ENCODE measurements at regions not wholly inside any gene's neighbourhood (a gene's known extent, or its start where the extent isn't known, plus 50 kb on each side); places are given as distances from the start of the nearest gene placed in this dataset.

DNA sequence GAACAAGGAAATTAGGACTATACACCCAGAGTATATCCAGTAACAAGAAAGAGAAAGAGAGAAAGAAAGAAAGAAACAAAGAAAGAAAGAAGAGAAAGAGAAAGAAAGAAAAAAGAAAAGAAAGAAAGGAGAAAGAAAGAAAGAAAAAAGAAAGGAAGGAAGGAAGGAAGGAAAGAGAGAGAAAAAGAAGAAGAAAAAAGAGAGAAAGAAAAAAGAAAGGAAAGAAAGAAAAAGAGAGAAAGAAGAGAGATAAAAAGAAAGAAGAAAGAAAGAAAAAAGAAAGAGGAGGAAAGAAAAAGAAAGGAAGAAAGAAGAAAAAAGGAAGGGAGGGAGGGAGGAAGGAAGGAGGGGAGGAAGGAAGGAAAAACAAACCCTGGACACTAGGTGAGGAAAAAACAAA is 981.8 kb downstream of the TBC1D32 start:
- TF ChIP-seq SMC3 (IDR thresholded peaks at IDR 0.05; ENCODE audit: low read depth, low read length) (no peak), NFIC (IDR thresholded peaks at IDR 0.05; ENCODE audit: borderline replicate concordance) (no peak), FOSL2 (IDR thresholded peaks at IDR 0.05; ENCODE audit: borderline replicate concordance, low read depth) (no peak), RFX5 (IDR thresholded peaks at IDR 0.05; ENCODE audit: low read length) (no peak), JUND (IDR thresholded peaks at IDR 0.05) (no peak), EZH2phosphoT487 (IDR thresholded peaks at IDR 0.05; ENCODE audit: borderline replicate concordance, low read depth) (no peak), SIN3A (IDR thresholded peaks at IDR 0.05; ENCODE audit: borderline replicate concordance, low read depth, low read length) (no peak), RXRA (IDR thresholded peaks at IDR 0.05; ENCODE audit: borderline replicate concordance, low read depth) (no peak)
- TF ChIP-seq, protein P1, sequence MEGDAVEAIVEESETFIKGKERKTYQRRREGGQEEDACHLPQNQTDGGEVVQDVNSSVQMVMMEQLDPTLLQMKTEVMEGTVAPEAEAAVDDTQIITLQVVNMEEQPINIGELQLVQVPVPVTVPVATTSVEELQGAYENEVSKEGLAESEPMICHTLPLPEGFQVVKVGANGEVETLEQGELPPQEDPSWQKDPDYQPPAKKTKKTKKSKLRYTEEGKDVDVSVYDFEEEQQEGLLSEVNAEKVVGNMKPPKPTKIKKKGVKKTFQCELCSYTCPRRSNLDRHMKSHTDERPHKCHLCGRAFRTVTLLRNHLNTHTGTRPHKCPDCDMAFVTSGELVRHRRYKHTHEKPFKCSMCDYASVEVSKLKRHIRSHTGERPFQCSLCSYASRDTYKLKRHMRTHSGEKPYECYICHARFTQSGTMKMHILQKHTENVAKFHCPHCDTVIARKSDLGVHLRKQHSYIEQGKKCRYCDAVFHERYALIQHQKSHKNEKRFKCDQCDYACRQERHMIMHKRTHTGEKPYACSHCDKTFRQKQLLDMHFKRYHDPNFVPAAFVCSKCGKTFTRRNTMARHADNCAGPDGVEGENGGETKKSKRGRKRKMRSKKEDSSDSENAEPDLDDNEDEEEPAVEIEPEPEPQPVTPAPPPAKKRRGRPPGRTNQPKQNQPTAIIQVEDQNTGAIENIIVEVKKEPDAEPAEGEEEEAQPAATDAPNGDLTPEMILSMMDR (IDR thresholded peaks at IDR 0.05): no peak
- TF ChIP-seq, protein P2, sequence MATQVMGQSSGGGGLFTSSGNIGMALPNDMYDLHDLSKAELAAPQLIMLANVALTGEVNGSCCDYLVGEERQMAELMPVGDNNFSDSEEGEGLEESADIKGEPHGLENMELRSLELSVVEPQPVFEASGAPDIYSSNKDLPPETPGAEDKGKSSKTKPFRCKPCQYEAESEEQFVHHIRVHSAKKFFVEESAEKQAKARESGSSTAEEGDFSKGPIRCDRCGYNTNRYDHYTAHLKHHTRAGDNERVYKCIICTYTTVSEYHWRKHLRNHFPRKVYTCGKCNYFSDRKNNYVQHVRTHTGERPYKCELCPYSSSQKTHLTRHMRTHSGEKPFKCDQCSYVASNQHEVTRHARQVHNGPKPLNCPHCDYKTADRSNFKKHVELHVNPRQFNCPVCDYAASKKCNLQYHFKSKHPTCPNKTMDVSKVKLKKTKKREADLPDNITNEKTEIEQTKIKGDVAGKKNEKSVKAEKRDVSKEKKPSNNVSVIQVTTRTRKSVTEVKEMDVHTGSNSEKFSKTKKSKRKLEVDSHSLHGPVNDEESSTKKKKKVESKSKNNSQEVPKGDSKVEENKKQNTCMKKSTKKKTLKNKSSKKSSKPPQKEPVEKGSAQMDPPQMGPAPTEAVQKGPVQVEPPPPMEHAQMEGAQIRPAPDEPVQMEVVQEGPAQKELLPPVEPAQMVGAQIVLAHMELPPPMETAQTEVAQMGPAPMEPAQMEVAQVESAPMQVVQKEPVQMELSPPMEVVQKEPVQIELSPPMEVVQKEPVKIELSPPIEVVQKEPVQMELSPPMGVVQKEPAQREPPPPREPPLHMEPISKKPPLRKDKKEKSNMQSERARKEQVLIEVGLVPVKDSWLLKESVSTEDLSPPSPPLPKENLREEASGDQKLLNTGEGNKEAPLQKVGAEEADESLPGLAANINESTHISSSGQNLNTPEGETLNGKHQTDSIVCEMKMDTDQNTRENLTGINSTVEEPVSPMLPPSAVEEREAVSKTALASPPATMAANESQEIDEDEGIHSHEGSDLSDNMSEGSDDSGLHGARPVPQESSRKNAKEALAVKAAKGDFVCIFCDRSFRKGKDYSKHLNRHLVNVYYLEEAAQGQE (IDR thresholded peaks at IDR 0.05; ENCODE audit: low read depth, low read length): no peak
- TF ChIP-seq, protein P3, sequence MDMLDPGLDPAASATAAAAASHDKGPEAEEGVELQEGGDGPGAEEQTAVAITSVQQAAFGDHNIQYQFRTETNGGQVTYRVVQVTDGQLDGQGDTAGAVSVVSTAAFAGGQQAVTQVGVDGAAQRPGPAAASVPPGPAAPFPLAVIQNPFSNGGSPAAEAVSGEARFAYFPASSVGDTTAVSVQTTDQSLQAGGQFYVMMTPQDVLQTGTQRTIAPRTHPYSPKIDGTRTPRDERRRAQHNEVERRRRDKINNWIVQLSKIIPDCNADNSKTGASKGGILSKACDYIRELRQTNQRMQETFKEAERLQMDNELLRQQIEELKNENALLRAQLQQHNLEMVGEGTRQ (IDR thresholded peaks at IDR 0.05; ENCODE audit: borderline replicate concordance, low read depth, low read length): no peak
